Esophagus squamous epithelium (tissue), 4 donors: ENCODE measurements at regions not wholly inside any gene's neighbourhood (a gene's known extent, or its start where the extent isn't known, plus 50 kb on each side); places are given as distances from the start of the nearest gene placed in this dataset.

Source experiments
- CTCF ChIP-seq, 6 experiments: fragments of 450-650 bp in 4 of 6; fragments of 200-600 bp in 2 of 6; sonication (generic) in 2 of 6; IDR thresholded peaks; one replicate each; pipeline ENCODE4 v1.5.1; 2016 to 2019; ENCODE audit warnings: antibody characterized with exemption in 6 of 6, mild to moderate bottlenecking in 4 of 6, moderate library complexity in 4 of 6
- POLR2A ChIP-seq, 4 donors: fragments of 450-650 bp; IDR thresholded peaks; one replicate each; pipeline ENCODE4 v1.6.1; 2017; ENCODE audit warnings: antibody characterized with exemption in 4 of 4, mild to moderate bottlenecking in 4 of 4, moderate library complexity in 3 of 4

- TF ChIP-seq CTCF (IDR thresholded peaks at IDR 0.05) (no peak), POLR2A (IDR thresholded peaks at IDR 0.05) (no peak)
Observed at GRCh38 chr6:167667204-167668018, 159.3 kb upstream of the AFDN start.
